ENCODE measurements at regions not wholly inside any gene's neighbourhood (a gene's known extent, or its start where the extent isn't known, plus 50 kb on each side); places are given as distances from the start of the nearest gene placed in this dataset.
"Not testable (repeated sequence)": the region's sequence is repeated elsewhere in the genome, so short reads cannot be mapped to it uniquely, and the experiment has no call there.

DNA sequence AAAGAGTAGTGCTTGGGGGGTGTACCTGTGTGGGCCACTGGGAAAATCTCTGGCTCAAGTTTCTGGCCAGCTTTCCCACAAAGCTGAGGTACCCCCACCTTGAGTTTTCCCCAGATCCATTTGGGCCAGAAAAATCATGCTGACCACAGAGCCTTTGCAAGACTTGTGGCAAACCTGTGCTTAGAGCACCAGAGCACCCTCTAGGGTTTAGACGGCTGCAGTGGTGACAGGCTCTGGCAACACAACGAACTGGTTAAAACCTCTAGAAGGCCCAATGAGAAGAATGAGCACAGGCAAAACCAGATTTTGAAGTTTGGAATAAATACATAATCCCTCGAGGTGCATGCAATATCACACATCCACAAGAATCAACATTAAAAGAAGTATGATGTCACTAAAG lies 290.7 kb upstream of the FOLH1 start:
- no peak for DNase-seq (ENCODE audit: low read depth)

- DNase-seq (ENCODE audit: low read depth) = no peak
Observed at GRCh38 chr11:49505231-49505630, 296.8 kb upstream of the FOLH1 start.

- peak; percentile 25 for DNase-seq (ENCODE audit: low read depth)
Observed at GRCh38 chr11:49526240-49526829, 317.9 kb upstream of the FOLH1 start.

DNA sequence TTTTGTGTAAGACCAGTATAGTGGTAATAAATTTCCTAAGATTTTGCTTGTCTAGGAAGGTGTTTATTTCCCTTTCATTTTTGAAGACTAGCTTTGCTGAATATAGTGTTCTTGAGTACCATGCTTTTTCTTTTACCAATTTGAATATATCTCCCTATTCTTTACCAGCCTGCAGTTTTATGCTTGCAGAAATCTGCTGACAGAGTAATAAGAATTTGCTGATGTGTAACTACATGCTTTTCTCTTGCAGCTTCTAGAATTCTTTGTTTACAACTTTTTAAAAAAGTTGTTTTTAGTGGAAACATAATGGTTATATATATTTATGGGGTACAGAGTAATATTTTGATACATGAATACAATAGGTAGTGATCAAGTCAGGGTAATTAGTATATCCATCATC lies 324.8 kb upstream of the FOLH1 start:
- no peak for DNase-seq (ENCODE audit: low read depth)

DNA sequence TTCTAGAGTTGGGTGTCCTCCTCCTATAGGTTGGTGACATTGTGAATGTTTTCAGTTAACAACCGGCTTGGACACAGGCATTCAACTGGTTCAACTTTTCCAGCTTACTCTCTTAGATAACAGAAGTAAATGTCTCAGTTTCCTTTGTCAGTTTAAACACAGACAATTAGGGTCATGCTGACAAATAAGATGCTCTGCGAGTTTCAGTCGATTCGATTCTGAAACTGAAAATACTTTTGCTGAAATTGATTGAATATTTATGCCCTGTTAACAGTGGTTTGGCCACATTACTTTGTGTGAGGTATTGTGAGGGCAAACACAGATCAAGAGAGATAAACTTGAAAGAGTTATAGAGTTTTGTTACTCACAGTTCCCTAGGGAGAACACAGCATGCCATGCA lies 330.5 kb upstream of the FOLH1 start:
- DNase-seq (ENCODE audit: low read depth) = not testable (repeated sequence)

GRCh38 chr11:49558261-49558847 lies 350.0 kb upstream of the FOLH1 start:
- not testable (repeated sequence) for DNase-seq (ENCODE audit: low read depth)

GRCh38 chr11:49560593-49560992 lies 352.2 kb upstream of the FOLH1 start:
- DNase-seq (ENCODE audit: low read depth) = not testable (repeated sequence)

- DNase-seq (ENCODE audit: low read depth) = not testable (repeated sequence)
Observed at GRCh38 chr11:49561240-49561880, 353.0 kb upstream of the FOLH1 start.

DNA sequence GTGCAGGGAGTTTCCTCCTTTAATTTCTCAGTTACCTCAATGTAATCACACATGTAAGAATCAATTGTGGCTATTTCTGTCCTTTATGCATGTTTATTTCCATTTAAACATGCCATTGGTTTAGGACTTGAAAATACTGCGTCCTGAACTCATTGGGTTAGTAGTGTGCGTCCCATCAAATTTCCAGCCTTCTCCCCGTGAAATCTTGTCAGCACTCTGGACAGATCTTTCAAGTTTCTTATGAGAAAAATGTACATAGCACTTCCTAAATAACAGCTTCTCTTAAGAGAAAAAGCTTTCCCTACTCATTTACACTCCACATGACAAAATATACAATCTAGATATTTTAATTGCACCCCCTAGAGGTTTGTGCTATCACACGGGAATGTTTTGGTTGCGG lies 353.9 kb upstream of the FOLH1 start:
- DNase-seq (ENCODE audit: low read depth) = not testable (repeated sequence)

DNA sequence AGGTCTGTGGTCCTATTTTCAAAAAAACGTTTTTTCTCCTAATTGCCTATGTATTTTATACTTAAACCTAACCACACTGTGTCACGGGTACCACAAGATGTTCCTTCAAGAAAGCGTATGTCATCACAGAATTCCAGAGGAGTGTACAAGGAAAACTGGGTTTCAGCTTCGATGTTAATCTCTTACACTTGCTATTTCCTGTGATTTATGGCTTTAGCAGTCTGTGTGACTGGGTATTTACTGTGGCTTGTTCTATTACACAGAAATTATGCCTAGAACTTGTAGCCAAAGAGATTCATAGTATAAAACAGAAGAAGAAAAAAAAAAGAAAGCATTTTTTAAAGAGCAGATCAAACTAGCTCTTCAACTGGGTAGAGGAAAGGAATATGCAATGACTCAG lies 371.1 kb upstream of the FOLH1 start:
- DNase-seq (ENCODE audit: low read depth) = not testable (repeated sequence)

- not testable (repeated sequence) for DNase-seq (ENCODE audit: low read depth)
Observed at GRCh38 chr11:49585495-49585894, 366.7 kb upstream of the OR4C13 start.

DNA sequence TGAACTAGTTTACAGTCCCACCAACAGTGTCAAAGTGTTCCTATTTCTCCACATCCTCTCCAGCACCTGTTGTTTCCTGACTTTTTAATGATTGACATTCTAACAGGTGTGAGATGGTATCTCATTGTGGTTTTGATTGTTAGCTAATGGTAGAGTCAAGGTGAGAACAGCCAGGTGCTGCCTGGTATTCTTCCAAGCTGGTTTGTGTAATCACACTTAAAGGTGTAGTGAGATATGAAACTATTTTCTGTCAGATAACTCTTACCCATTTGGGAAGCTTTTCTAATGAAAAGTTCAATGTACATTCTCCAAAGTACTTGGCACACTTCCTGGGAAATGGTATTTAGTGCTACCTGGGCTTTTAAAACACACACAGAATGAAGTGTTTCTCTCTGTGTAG lies 343.3 kb upstream of the OR4C13 start:
- not testable (repeated sequence) for DNase-seq (ENCODE audit: low read depth)

- not testable (repeated sequence) for DNase-seq (ENCODE audit: low read depth)
Observed at GRCh38 chr11:49623872-49624271, 328.3 kb upstream of the OR4C13 start.

GRCh38 chr11:49670705-49671104 lies 281.5 kb upstream of the OR4C13 start:
- DNase-seq (ENCODE audit: low read depth) = not testable (repeated sequence)

GRCh38 chr11:49702121-49702520 lies 250.1 kb upstream of the OR4C13 start:
- not testable (repeated sequence) for DNase-seq (ENCODE audit: low read depth)

GRCh38 chr11:49750447-49750846 lies 201.7 kb upstream of the OR4C13 start:
- not testable (repeated sequence) for DNase-seq (ENCODE audit: low read depth)

- DNase-seq (ENCODE audit: low read depth) = not testable (repeated sequence)
Observed at GRCh38 chr11:49750960-49751359, 201.2 kb upstream of the OR4C13 start.

DNA sequence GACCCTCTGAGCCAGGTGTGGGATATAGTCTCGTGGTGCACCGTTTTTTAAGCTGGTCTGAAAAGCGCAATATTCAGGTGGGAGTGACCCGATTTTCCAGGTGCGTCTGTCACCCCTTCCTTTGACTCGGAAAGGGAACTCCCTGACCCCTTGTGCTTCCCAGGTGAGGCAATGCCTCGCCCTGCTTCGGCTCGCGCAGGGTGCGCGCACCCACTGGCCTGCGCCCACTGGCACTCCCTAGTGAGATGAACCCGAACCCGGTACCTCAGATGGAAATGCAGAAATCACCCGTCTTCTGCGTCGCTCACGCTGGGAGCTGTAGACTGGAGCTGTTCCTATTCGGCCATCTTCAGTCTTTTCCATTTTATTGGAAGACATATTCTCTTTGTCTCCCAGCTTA lies 171.4 kb upstream of the OR4C13 start:
- DNase-seq (ENCODE audit: low read depth) = not testable (repeated sequence)

- not testable (repeated sequence) for DNase-seq (ENCODE audit: low read depth)
Observed at GRCh38 chr11:49782000-49782399, 170.2 kb upstream of the OR4C13 start.

DNA sequence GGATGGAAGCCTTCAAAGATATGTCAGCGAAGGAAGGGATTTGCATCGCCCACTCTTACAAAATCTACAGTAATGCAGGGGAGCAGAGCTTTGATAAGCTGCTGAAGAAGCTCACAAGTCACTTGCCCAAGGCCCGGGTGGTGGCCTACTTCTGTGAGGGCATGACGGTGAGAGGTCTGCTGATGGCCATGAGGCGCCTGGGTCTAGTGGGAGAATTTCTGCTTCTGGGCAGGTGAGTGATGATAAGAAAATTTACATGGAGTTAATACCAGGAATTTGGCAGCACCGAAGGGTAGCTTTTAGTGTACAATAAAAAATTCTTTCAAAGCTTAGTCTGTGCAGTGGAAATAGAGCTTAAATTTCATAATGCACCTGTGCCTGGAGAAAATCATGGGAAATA lies 168.3 kb upstream of the OR4C13 start:
- DNase-seq (ENCODE audit: low read depth) = not testable (repeated sequence)

- not testable (repeated sequence) for DNase-seq (ENCODE audit: low read depth)
Observed at GRCh38 chr11:49789787-49790186, 162.4 kb upstream of the OR4C13 start.

GRCh38 chr11:49798206-49798837 lies 153.9 kb upstream of the OR4C13 start:
- DNase-seq (ENCODE audit: low read depth) = not testable (repeated sequence)
